Suprapubic skin (tissue), 4 donors: ENCODE measurements at regions not wholly inside any gene's neighbourhood (a gene's known extent, or its start where the extent isn't known, plus 50 kb on each side); places are given as distances from the start of the nearest gene placed in this dataset.

ENCODE experiments used
- EP300 ChIP-seq: sonication (generic); formaldehyde crosslinking; IDR thresholded peaks from one replicate; pipeline ENCODE4 v1.6.1; 2017; ENCODE audit warnings: antibody characterized with exemption
- POLR2A ChIP-seq, 2 donors: fragments of 450-650 bp; IDR thresholded peaks; one replicate each; pipeline ENCODE4 v1.6.1; 2017; ENCODE audit warnings: antibody characterized with exemption in 2 of 2, mild to moderate bottlenecking in 2 of 2, moderate library complexity in 2 of 2
- POLR2AphosphoS5 ChIP-seq, 3 donors: sonication (generic); formaldehyde crosslinking; IDR thresholded peaks; one replicate each; pipeline ENCODE4 v1.6.1; 2017; ENCODE audit warnings: antibody characterized with exemption in 3 of 3
- TF ChIP-seq, protein P1 (sequence below), 2 donors: fragments of 200-600 bp in 1 of 2; fragments of 450-650 bp in 1 of 2; sonication (generic) in 1 of 2; IDR thresholded peaks; one replicate each; pipeline ENCODE4 v1.5.1; 2016 to 2019; ENCODE audit warnings: antibody characterized with exemption in 2 of 2, mild to moderate bottlenecking in 1 of 2, moderate library complexity in 1 of 2

DNA sequence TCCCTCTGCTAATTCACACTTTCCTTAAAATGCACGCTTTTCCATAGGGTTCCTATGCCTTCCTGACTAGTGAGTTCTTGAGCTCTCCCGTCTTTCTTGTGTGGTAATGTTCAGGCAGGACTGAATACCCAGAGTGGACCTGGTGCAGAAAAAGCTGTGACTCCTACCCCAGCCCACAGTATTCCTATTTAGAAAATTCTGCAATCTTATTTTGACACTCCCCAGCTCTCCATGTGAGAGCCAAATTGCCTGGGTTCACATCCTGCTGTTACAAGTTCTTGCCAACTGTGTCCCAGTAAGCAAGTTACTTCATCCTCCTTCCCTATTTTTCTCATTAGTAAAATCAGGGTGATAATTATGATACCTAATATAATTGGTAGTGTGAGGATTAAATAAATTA lies 290.8 kb upstream of the SLCO3A1 start:
- TF ChIP-seq, protein P1, sequence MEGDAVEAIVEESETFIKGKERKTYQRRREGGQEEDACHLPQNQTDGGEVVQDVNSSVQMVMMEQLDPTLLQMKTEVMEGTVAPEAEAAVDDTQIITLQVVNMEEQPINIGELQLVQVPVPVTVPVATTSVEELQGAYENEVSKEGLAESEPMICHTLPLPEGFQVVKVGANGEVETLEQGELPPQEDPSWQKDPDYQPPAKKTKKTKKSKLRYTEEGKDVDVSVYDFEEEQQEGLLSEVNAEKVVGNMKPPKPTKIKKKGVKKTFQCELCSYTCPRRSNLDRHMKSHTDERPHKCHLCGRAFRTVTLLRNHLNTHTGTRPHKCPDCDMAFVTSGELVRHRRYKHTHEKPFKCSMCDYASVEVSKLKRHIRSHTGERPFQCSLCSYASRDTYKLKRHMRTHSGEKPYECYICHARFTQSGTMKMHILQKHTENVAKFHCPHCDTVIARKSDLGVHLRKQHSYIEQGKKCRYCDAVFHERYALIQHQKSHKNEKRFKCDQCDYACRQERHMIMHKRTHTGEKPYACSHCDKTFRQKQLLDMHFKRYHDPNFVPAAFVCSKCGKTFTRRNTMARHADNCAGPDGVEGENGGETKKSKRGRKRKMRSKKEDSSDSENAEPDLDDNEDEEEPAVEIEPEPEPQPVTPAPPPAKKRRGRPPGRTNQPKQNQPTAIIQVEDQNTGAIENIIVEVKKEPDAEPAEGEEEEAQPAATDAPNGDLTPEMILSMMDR (IDR thresholded peaks at IDR 0.05), result no peak
- TF ChIP-seq POLR2AphosphoS5 (IDR thresholded peaks at IDR 0.05), result no peak
- TF ChIP-seq POLR2A (IDR thresholded peaks at IDR 0.05), result no peak
- no peak for TF ChIP-seq EP300
